Mesenchymal stem cell (in vitro differentiated cells and primary cell): ENCODE measurements at regions not wholly inside any gene's neighbourhood (a gene's known extent, or its start where the extent isn't known, plus 50 kb on each side); places are given as distances from the start of the nearest gene placed in this dataset.

Experiments used
- DNase-seq: peaks from one replicate; pipeline ENCODE4 v3.0.0-alpha.2; 2013
- H2AFZ ChIP-seq: one replicate; pipeline ENCODE4 v1.6.1; 2013; ENCODE audit warnings: low read depth, mild to moderate bottlenecking, control low read depth, inconsistent platforms, low read length, moderate library complexity
- H2AK5ac ChIP-seq: 2 replicates; pipeline ENCODE4 v1.6.1; 2013; ENCODE audit warnings: low read length, moderate library complexity, mild to moderate bottlenecking, inconsistent platforms; ENCODE audit not compliant: severe bottlenecking
- H2BK120ac ChIP-seq: one replicate; pipeline ENCODE4 v1.6.1; 2013; ENCODE audit warnings: low read depth, mild to moderate bottlenecking, inconsistent platforms, low read length, moderate library complexity
- H2BK12ac ChIP-seq, 2 experiments: one replicate each; pipeline ENCODE4 v1.6.1; 2013; ENCODE audit warnings: inconsistent platforms in 2 of 2, low read length in 2 of 2, mild to moderate bottlenecking in 2 of 2, moderate library complexity in 2 of 2, control low read depth in 1 of 2
- H2BK15ac ChIP-seq: one replicate; pipeline ENCODE4 v1.6.1; 2013; ENCODE audit warnings: mild to moderate bottlenecking, low read depth, inconsistent platforms; ENCODE audit not compliant: poor library complexity, severe bottlenecking
- H2BK5ac ChIP-seq: 2 replicates; pipeline ENCODE4 v1.6.1; 2013; ENCODE audit warnings: low read depth, mild to moderate bottlenecking, low read length, control low read depth, inconsistent platforms; ENCODE audit not compliant: poor library complexity, severe bottlenecking
- H3K14ac ChIP-seq, 2 experiments: one replicate each; pipeline ENCODE4 v1.6.1; 2013; ENCODE audit warnings: inconsistent platforms in 2 of 2, low read length in 2 of 2, control low read depth in 1 of 2, mild to moderate bottlenecking in 1 of 2, moderate library complexity in 1 of 2
- H3K18ac ChIP-seq, 2 experiments: one replicate each; pipeline ENCODE4 v1.6.1; 2013; ENCODE audit warnings: inconsistent platforms in 2 of 2, low read length in 2 of 2, control low read depth in 1 of 2, low read depth in 1 of 2, mild to moderate bottlenecking in 1 of 2
- H3K23ac ChIP-seq, 2 experiments: one replicate each; pipeline ENCODE4 v1.6.1; 2013; ENCODE audit warnings: inconsistent platforms in 2 of 2, low read length in 2 of 2, mild to moderate bottlenecking in 2 of 2, moderate library complexity in 2 of 2, control low read depth in 1 of 2
- H3K27ac ChIP-seq: 2 replicates; pipeline ENCODE4 v1.5.1; 2013; ENCODE audit warnings: mild to moderate bottlenecking, moderate library complexity, low read length, control low read depth, inconsistent platforms; ENCODE audit not compliant: poor library complexity, severe bottlenecking
- H3K27me3 ChIP-seq, 2 experiments: 2 replicates each; pipeline versions ENCODE4 v1.6.1 to v1.7.0; 2013; ENCODE audit warnings: low read length in 2 of 2, mild to moderate bottlenecking in 2 of 2, moderate library complexity in 2 of 2, control low read depth in 1 of 2, inconsistent platforms in 1 of 2; ENCODE audit not compliant: control insufficient read depth in 1 of 2, insufficient read depth in 1 of 2
- H3K36me3 ChIP-seq, 2 experiments: 2 replicates each; pipeline versions ENCODE4 v1.6.1 to v1.7.0; 2013; ENCODE audit warnings: low read length in 2 of 2, control low read depth in 1 of 2, inconsistent platforms in 1 of 2, low read depth in 1 of 2, mild to moderate bottlenecking in 1 of 2; ENCODE audit not compliant: insufficient read depth in 2 of 2, control insufficient read depth in 1 of 2
- H3K4ac ChIP-seq, 2 experiments: one replicate each; pipeline ENCODE4 v1.6.1; 2013; ENCODE audit warnings: inconsistent platforms in 2 of 2, low read length in 2 of 2, mild to moderate bottlenecking in 2 of 2, moderate library complexity in 2 of 2, control low read depth in 1 of 2, low read depth in 1 of 2
- H3K4me1 ChIP-seq: 2 replicates; pipeline ENCODE4 v1.6.1; 2013; ENCODE audit warnings: low read depth, low read length, control low read depth; ENCODE audit not compliant: control insufficient read depth, insufficient read depth
- H3K4me2 ChIP-seq: 2 replicates; pipeline ENCODE4 v1.6.1; 2013; ENCODE audit warnings: low read length, mild to moderate bottlenecking, inconsistent platforms; ENCODE audit not compliant: poor library complexity, severe bottlenecking
- H3K4me3 ChIP-seq, 2 experiments: 2 replicates each; pipeline versions ENCODE4 v1.5.1 to v1.7.0; 2013; ENCODE audit warnings: low read length in 2 of 2, mild to moderate bottlenecking in 2 of 2, control low read depth in 1 of 2, low read depth in 1 of 2; ENCODE audit not compliant: insufficient read depth in 1 of 2
- H3K79me1 ChIP-seq: replicated peaks from 2 replicates; pipeline ENCODE4 v1.6.1; 2013; ENCODE audit warnings: mild to moderate bottlenecking, control low read depth, low read length, inconsistent platforms; ENCODE audit not compliant: poor library complexity, severe bottlenecking
- H3K9ac ChIP-seq: 2 replicates; pipeline ENCODE4 v1.7.0; 2013; ENCODE audit warnings: mild to moderate bottlenecking, low read length, moderate library complexity
- H3K9me3 ChIP-seq: 2 replicates; pipeline ENCODE4 v1.7.0; 2013; ENCODE audit warnings: mild to moderate bottlenecking, low read length; ENCODE audit not compliant: control insufficient read depth
- H4K8ac ChIP-seq: one replicate; pipeline ENCODE4 v1.6.1; 2013; ENCODE audit warnings: inconsistent platforms, mild to moderate bottlenecking, low read length, moderate library complexity
- H4K91ac ChIP-seq: one replicate; pipeline ENCODE4 v1.6.1; 2013; ENCODE audit warnings: mild to moderate bottlenecking, low read length, inconsistent platforms
- WGBS: methylation state at CpG from one replicate; pipeline ENCODE4 v1.1.7; 2013; ENCODE audit warnings: mixed read lengths; 5-methylcytosine and 5-hydroxymethylcytosine counted together

DNA sequence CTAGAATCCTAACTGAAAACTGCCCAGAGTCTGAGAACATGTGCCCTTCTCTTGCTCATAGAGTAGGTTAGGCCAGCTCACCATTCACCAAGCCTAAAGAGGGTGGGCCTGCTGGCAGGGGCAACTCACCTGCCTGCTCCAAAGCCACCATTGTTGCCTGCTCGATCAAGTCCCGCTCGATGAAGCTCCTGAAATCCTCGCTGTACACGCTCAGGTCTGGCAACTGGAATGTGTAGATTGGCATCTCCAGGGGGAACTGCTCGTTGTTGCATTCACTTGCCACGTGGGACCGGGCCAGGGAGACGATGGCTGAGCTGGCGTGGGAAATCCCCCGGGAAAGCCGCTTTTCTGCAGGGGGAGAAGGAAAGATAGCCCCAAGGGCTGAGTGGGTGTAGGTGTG, 232.2 kb downstream of the KLF13 start:
- no peak overlapping the region for H2BK15ac ChIP-seq
- H2AFZ ChIP-seq: no peak overlapping the region
- no peaks in the 10 kb centered on the region for H3K4me1 ChIP-seq
- H4K8ac ChIP-seq: no peak overlapping the region
- H3K18ac ChIP-seq: no peak overlapping the region
- H3K4me3 ChIP-seq: no peak overlapping the region
- H3K4me2 ChIP-seq: no peak overlapping the region
- H3K36me3 ChIP-seq: no peaks in the 10 kb centered on the region
- H2BK12ac ChIP-seq: no peak overlapping the region
- no peak overlapping the region for H2AK5ac ChIP-seq
- no peak overlapping the region for H2BK5ac ChIP-seq
- no peak overlapping the region for H3K4ac ChIP-seq
- DNase-seq: no peak
- H2BK120ac ChIP-seq: no peak overlapping the region
- no peaks in the 10 kb centered on the region for H3K27me3 ChIP-seq
- no peak overlapping the region for H4K91ac ChIP-seq
- H3K9ac ChIP-seq: no peak overlapping the region
- WGBS: 97% methylated on average over 7 of the region's 12 CpGs
- no peak overlapping the region for H3K27ac ChIP-seq
- H3K14ac ChIP-seq: no peak overlapping the region
- H3K9me3 ChIP-seq: no peaks in the 10 kb centered on the region
- H3K79me1 ChIP-seq: no peaks in the 10 kb centered on the region
- no peak overlapping the region for H3K23ac ChIP-seq

DNA sequence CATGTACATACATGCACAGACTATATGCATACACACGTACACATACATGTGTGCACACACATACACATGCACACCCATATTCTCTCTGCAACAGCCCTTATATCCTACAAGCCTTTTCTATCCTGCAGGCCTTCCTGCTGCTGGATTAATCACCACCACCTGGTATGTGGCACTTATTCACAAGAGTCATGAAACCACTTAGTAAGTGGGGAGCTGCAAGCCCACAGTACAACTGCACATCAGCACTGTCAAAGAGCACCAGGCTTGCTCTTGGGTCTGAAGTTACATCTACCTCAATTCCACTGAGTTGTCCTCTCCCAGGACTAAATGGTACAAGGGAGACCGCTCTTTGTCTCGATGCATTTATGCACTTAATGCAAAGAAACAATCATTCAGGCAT, 233.2 kb downstream of the KLF13 start:
- no peak overlapping the region for H3K14ac ChIP-seq
- no peaks in the 10 kb centered on the region for H3K36me3 ChIP-seq
- no peaks in the 10 kb centered on the region for H3K4me1 ChIP-seq
- H3K4me3 ChIP-seq: no peak overlapping the region
- no peak for DNase-seq
- no peak overlapping the region for H3K4me2 ChIP-seq
- no peak overlapping the region for H4K8ac ChIP-seq
- no peak overlapping the region for H3K23ac ChIP-seq
- H3K27ac ChIP-seq: no peak overlapping the region
- 77% methylated on average over 3 of the region's 3 CpGs for WGBS
- no peak overlapping the region for H2BK15ac ChIP-seq
- no peak overlapping the region for H4K91ac ChIP-seq
- H3K27me3 ChIP-seq: no peaks in the 10 kb centered on the region
- no peak overlapping the region for H2BK12ac ChIP-seq
- no peak overlapping the region for H3K18ac ChIP-seq
- H3K9ac ChIP-seq: no peak overlapping the region
- no peak overlapping the region for H2BK120ac ChIP-seq
- H3K9me3 ChIP-seq: no peaks in the 10 kb centered on the region
- no peaks in the 10 kb centered on the region for H3K79me1 ChIP-seq
- no peak overlapping the region for H3K4ac ChIP-seq
- H2AK5ac ChIP-seq: no peak overlapping the region
- H2BK5ac ChIP-seq: no peak overlapping the region
- no peak overlapping the region for H2AFZ ChIP-seq

DNA sequence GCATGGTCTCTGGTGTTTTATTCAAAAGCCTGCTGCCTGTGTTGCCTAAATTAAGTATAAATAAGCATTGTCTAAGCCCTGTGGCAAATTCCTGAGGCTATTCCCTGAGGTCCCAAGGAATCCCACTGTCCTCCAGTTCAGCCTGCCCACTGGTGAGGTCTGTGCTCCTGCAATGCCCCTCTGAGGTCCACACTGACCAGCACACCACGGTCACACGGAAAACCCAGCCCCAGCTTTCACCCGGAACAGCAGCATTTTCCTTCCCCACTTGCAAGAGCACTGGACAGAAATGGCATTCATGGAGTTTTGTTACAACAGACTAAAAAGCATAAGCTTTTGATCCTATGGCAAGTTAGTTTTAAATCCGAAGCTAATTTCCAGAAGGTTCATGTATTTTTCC, 234.0 kb downstream of the KLF13 start:
- H3K23ac ChIP-seq: no peak overlapping the region
- H4K8ac ChIP-seq: no peak overlapping the region
- no peak overlapping the region for H3K9ac ChIP-seq
- 83% methylated on average over 4 of the region's 4 CpGs for WGBS
- no peak overlapping the region for H3K18ac ChIP-seq
- no peak overlapping the region for H3K4me3 ChIP-seq
- no peak overlapping the region for H3K4me2 ChIP-seq
- no peaks in the 10 kb centered on the region for H3K9me3 ChIP-seq
- no peak overlapping the region for H3K27ac ChIP-seq
- H2BK120ac ChIP-seq: no peak overlapping the region
- H3K36me3 ChIP-seq: no peaks in the 10 kb centered on the region
- H3K4ac ChIP-seq: no peak overlapping the region
- H2AK5ac ChIP-seq: no peak overlapping the region
- no peak overlapping the region for H2BK12ac ChIP-seq
- no peaks in the 10 kb centered on the region for H3K4me1 ChIP-seq
- no peak overlapping the region for H2AFZ ChIP-seq
- H3K27me3 ChIP-seq: no peaks in the 10 kb centered on the region
- H3K14ac ChIP-seq: no peak overlapping the region
- no peak for DNase-seq
- no peak overlapping the region for H2BK15ac ChIP-seq
- H3K79me1 ChIP-seq: no peaks in the 10 kb centered on the region
- no peak overlapping the region for H2BK5ac ChIP-seq
- no peak overlapping the region for H4K91ac ChIP-seq

DNA sequence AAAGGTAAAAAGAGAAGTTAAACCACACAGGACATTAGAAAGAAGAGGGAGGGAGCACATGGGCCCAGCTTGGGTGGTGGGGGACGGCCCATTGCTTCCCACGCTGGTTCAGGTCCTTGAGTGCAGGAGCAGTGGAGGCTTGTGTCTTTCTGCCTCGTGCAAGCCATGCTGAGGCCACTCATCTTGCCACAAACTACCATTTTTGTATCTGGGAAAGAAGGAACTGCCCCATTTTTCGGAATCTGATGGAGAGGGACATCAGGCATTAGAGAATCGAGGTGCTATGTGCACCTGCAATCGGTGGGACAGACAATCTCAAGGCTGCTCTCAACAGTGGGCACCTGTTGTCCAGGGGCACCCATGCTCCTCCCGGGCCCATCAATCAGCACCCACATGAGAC, 234.5 kb downstream of the KLF13 start:
- Histone ChIP-seq H3K23ac (no peak overlapping the region), H3K27me3 (no peaks in the 10 kb centered on the region), H2AFZ (no peak overlapping the region), H3K4me3 (no peak overlapping the region), H2BK15ac (no peak overlapping the region), H2BK120ac (no peak overlapping the region), H3K18ac (no peak overlapping the region), H3K14ac (no peak overlapping the region), H4K91ac (no peak overlapping the region), H2BK5ac (no peak overlapping the region), H2AK5ac (no peak overlapping the region), H3K9ac (no peak overlapping the region), H3K9me3 (no peaks in the 10 kb centered on the region), H3K27ac (no peak overlapping the region), H4K8ac (no peak overlapping the region), H3K4me2 (no peak overlapping the region), H3K4me1 (no peaks in the 10 kb centered on the region), H2BK12ac (no peak overlapping the region), H3K79me1 (no peaks in the 10 kb centered on the region), H3K4ac (no peak overlapping the region), H3K36me3 (no peaks in the 10 kb centered on the region)
- 72% methylated on average over 7 of the region's 7 CpGs for WGBS
- no peak for DNase-seq
